Endothelial cell of umbilical vein (primary cell): ENCODE measurements at regions not wholly inside any gene's neighbourhood (a gene's known extent, or its start where the extent isn't known, plus 50 kb on each side); places are given as distances from the start of the nearest gene placed in this dataset.

Source experiments
- BruUV-seq: library from RNA; stranded (reverse); fragments of 400-500 nt; replicated peaks from 2 replicates; lab custom pipeline; 2021; lab: Mats Ljungman, UMichigan
- CTCF ChIA-PET: fragments of 300-600, 350-600 bp; sonication (Branson Sonifier 250); formaldehyde crosslinking; loops from one replicate; lab custom pipeline; 2021; ENCODE audit warnings: antibody characterized with exemption, inconsistent platforms; lab: Charles Lee
- POLR2A ChIA-PET: fragments of 300-600, 350-600 bp; sonication (Branson Sonifier 250); formaldehyde crosslinking; loops from one replicate; lab custom pipeline; 2021; ENCODE audit warnings: antibody characterized with exemption, inconsistent platforms; lab: Charles Lee
- DNase-seq: peaks from one replicate; pipeline ENCODE4 v3.0.0-alpha.2; 2011; ENCODE audit warnings: low read depth, low spot score
- FAIRE-seq: peaks from 2 replicates; lab custom pipeline; 2011; peaks lifted over from hg19 to GRCh38; lab: Jason Lieb, UNC
- H2AFZ ChIP-seq: 2 replicates; pipeline ENCODE4 v1.6.0; 2012; ENCODE audit warnings: low read depth, low read length, control low read depth, inconsistent platforms
- H3K27ac ChIP-seq: 2 replicates; pipeline ENCODE4 v1.5.1; 2011; ENCODE audit warnings: low read depth, mild to moderate bottlenecking, control low read depth, low read length, moderate library complexity; ENCODE audit not compliant: insufficient read depth
- H3K27me3 ChIP-seq, 2 experiments: 2 replicates each; pipeline versions ENCODE4 v1.6.0 to v1.6.1; 2011; ENCODE audit warnings: low read length in 2 of 2, mixed read lengths in 1 of 2; ENCODE audit not compliant: control insufficient read depth in 2 of 2, insufficient read depth in 2 of 2
- H3K36me3 ChIP-seq, 2 experiments: 2 replicates in 1 of 2; 3 replicates in 1 of 2; pipeline ENCODE4 v1.5.1; 2011; ENCODE audit warnings: low read length in 2 of 2, mild to moderate bottlenecking in 1 of 2, moderate library complexity in 1 of 2; ENCODE audit not compliant: control insufficient read depth in 2 of 2, insufficient read depth in 2 of 2; ENCODE audit errors: extremely low read depth in 1 of 2
- H3K4me1 ChIP-seq: 3 replicates; pipeline ENCODE4 v1.5.1; 2011; ENCODE audit warnings: mild to moderate bottlenecking, low read length; ENCODE audit not compliant: control insufficient read depth, insufficient read depth; ENCODE audit errors: extremely low read depth
- H3K4me2 ChIP-seq: 2 replicates; pipeline ENCODE4 v1.6.1; 2011; ENCODE audit warnings: low read length, control low read depth, mixed read lengths; ENCODE audit not compliant: insufficient read depth
- H3K4me3 ChIP-seq, 3 experiments: fragments of 200-600 bp in 1 of 3; sonication (generic), shearing (Covaris generic) in 1 of 3; replicated peaks in 1 of 3; 2 replicates each; pipeline ENCODE4 v1.5.1; 2011 to 2016; ENCODE audit warnings: control low read depth in 3 of 3, low read length in 3 of 3, mild to moderate bottlenecking in 2 of 3, inconsistent platforms in 1 of 3, low read depth in 1 of 3, moderate library complexity in 1 of 3; ENCODE audit not compliant: insufficient read depth in 1 of 3
- H3K79me2 ChIP-seq: 2 replicates; pipeline ENCODE4 v1.6.0; 2012; ENCODE audit warnings: low read length, inconsistent platforms; ENCODE audit not compliant: control insufficient read depth, insufficient read depth
- H3K9ac ChIP-seq: replicated peaks from 2 replicates; pipeline ENCODE3; 2011; ENCODE audit warnings: low read length, control low read depth; ENCODE audit not compliant: insufficient read depth; ENCODE audit errors: extremely low read depth
- H3K9me1 ChIP-seq: replicated peaks from 3 replicates; pipeline ENCODE4 v1.6.0; 2011; ENCODE audit warnings: mild to moderate bottlenecking, low read length; ENCODE audit not compliant: control insufficient read depth, insufficient read depth; ENCODE audit errors: extremely low read depth
- H3K9me3 ChIP-seq: replicated peaks from 2 replicates; pipeline ENCODE4 v1.5.1; 2012; ENCODE audit warnings: low read length, inconsistent platforms; ENCODE audit not compliant: control insufficient read depth, insufficient read depth
- H4K20me1 ChIP-seq: replicated peaks from 2 replicates; pipeline ENCODE3; 2011; ENCODE audit warnings: mild to moderate bottlenecking, low read length; ENCODE audit not compliant: control insufficient read depth, insufficient read depth; ENCODE audit errors: extremely low read depth
- CTCF ChIP-seq, 2 donors: IDR thresholded peaks; 1 replicate in 1 of 2; 2 replicates in 1 of 2; pipeline ENCODE4 v1.5.1; 2011; ENCODE audit warnings: low read length in 2 of 2, mild to moderate bottlenecking in 2 of 2, moderate library complexity in 2 of 2, control low read depth in 1 of 2, inconsistent platforms in 1 of 2, low read depth in 1 of 2; ENCODE audit not compliant: insufficient read depth in 1 of 2; ENCODE audit errors: extremely low read depth in 1 of 2
- EZH2 ChIP-seq: IDR thresholded peaks from 2 replicates; pipeline ENCODE4 v1.6.1; 2012; ENCODE audit warnings: borderline replicate concordance, low read depth, mild to moderate bottlenecking, moderate library complexity, low read length, inconsistent platforms; ENCODE audit not compliant: severe bottlenecking
- FOS ChIP-seq: IDR thresholded peaks from 2 replicates; pipeline ENCODE4 v1.6.1; 2011; ENCODE audit warnings: mild to moderate bottlenecking, low read length, moderate library complexity, borderline replicate concordance; ENCODE audit not compliant: insufficient read depth
- GATA2 ChIP-seq: IDR thresholded peaks from 2 replicates; pipeline ENCODE4 v1.7.0; 2011; ENCODE audit warnings: low read depth, mild to moderate bottlenecking, moderate library complexity, mixed read lengths, low read length; ENCODE audit not compliant: insufficient read length, insufficient read depth
- JUN ChIP-seq: IDR thresholded peaks from 2 replicates; pipeline ENCODE4 v1.6.1; 2011; ENCODE audit warnings: borderline replicate concordance, low read depth; ENCODE audit not compliant: insufficient read length, insufficient read depth
- MAX ChIP-seq: IDR thresholded peaks from 2 replicates; pipeline ENCODE4 v1.6.1; 2011; ENCODE audit not compliant: insufficient read depth, insufficient read length
- MYC ChIP-seq: IDR thresholded peaks from one replicate; pipeline ENCODE4 v1.6.1; 2011; ENCODE audit warnings: mild to moderate bottlenecking, low read depth, low read length
- POLR2A ChIP-seq: IDR thresholded peaks from 2 replicates; pipeline ENCODE4 v1.6.1; 2012; ENCODE audit warnings: low read depth, mild to moderate bottlenecking, control low read depth, low read length
- POLR2AphosphoS5 ChIP-seq: IDR thresholded peaks from 2 replicates; pipeline ENCODE4 v1.6.1; 2012; ENCODE audit warnings: low read depth, mild to moderate bottlenecking, control low read depth, low read length, moderate library complexity; ENCODE audit not compliant: insufficient read depth
- dilution Hi-C: fragments of 300-500 bp; cut with MboI; formaldehyde crosslinking; loops from one replicate; pipeline ENCODE4 v1.15.0; 2019; ENCODE audit warnings: low sequenced_read_pairs; ENCODE audit not compliant: extremely low pct_ligation_motif_present
- intact Hi-C: fragments of 100-400 bp; cut with micrococcal nuclease; formaldehyde crosslinking; loops from one replicate; pipeline ENCODE4 v1.10.0; 2022

DNA sequence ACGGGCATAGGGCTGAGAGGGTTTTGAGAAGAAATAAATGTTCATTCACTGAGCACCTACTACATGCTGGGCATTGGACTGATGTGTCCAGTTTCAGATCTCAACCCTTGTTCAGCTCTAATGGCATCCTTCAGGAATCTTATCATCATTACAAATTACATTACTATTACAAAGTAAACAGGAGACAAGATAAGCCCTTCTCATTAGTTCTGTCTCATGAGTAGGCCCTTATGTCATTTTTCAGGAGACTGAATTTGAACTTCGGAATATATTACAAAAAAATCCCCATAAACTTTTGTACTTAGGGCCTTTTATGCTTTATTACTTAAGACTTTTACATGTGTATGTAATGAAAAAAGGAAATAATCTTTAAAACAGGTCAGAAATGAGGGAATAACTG, 289.7 kb downstream of the BAMBI start:
- POLR2A ChIA-PET = no interaction called here
- H3K9me1 ChIP-seq = no peaks in the 10 kb centered on the region
- no peak overlapping the region for H3K4me2 ChIP-seq
- no TSS peak for BruUV-seq
- TF ChIP-seq MYC (no peak), MAX (no peak), CTCF (IDR thresholded peaks at IDR 0.05; ENCODE audit: extremely low read depth in 1 of 2, insufficient read depth in 1 of 2, low read depth in 1 of 2, low read length in 2 of 2) (no peak), GATA2 (no peak), FOS (no peak), POLR2AphosphoS5 (no peak), JUN (no peak), POLR2A (no peak), EZH2 (no peak)
- dilution Hi-C loops = no loop called here
- no peak overlapping the region for H3K27ac ChIP-seq
- no peak overlapping the region for H2AFZ ChIP-seq
- H3K9me3 ChIP-seq = no peaks in the 10 kb centered on the region
- no peak overlapping the region for H3K9ac ChIP-seq
- H3K4me1 ChIP-seq = peaks cover 10% of the 10 kb centered on the region
- intact Hi-C loops = no loop called here
- no peak for FAIRE-seq
- CTCF ChIA-PET = interaction anchor here (0.7 to 1.6 kb wide), 3 partner anchors 24 to 304 kb away, joined by 3 to 6 read pairs (median 3); no protein-coding TSS in a partner anchor
- H3K36me3 ChIP-seq = no peaks in the 10 kb centered on the region
- H4K20me1 ChIP-seq = no peaks in the 10 kb centered on the region
- no peak overlapping the region for H3K4me3 ChIP-seq
- DNase-seq = no peak
- H3K79me2 ChIP-seq = no peaks in the 10 kb centered on the region
- H3K27me3 ChIP-seq = peaks cover 0 to 2% of the 10 kb centered on the region in 2 experiments
